ENCODE measurements at regions not wholly inside any gene's neighbourhood (a gene's known extent, or its start where the extent isn't known, plus 50 kb on each side); places are given as distances from the start of the nearest gene placed in this dataset.

- ATAC-seq (ENCODE audit: low read depth in 2 of 2): no peak
- H3K9me3 Mint-ChIP-seq: peaks cover 4 to 30% (median 14%) of the 10 kb centered on the region in 7 donors
- no peak overlapping the region for H3K4me3 Mint-ChIP-seq
Observed at GRCh38 chr14:26017270-26017669, 580.6 kb downstream of the NOVA1 start.

GRCh38 chr14:26008290-26008689 is 589.5 kb downstream of the NOVA1 start:
- Histone ChIP-seq H3K4me3 (ENCODE audit: low read depth, low read length) (no peak overlapping the region), H3K27me3 (ENCODE audit: control insufficient read depth, insufficient read depth, low read length) (no peaks in the 10 kb centered on the region), H3K27ac (ENCODE audit: insufficient read depth, low read length, poor library complexity, severe bottlenecking) (no peak overlapping the region), H3K4me1 (ENCODE audit: control insufficient read depth, insufficient read depth, low read length, poor library complexity, severe bottlenecking) (no peaks in the 10 kb centered on the region), H3K36me3 (ENCODE audit: control insufficient read depth, insufficient read depth, low read length) (no peaks in the 10 kb centered on the region), H3K9me3 (ENCODE audit: control insufficient read depth in 2 of 2, low read length in 2 of 2) (peaks cover 5 to 9% of the 10 kb centered on the region in 2 experiments)
- no peaks in the 10 kb centered on the region for H3K4me1 Mint-ChIP-seq
- peaks cover 0 to 24% (median 15%) of the 10 kb centered on the region in 7 donors for H3K9me3 Mint-ChIP-seq
- no peak for ATAC-seq (ENCODE audit: low read depth in 2 of 2)
- no peaks in the 10 kb centered on the region for H3K36me3 Mint-ChIP-seq
- no peak overlapping the region for H3K4me3 Mint-ChIP-seq
- DNase-seq: no peak
- H3K27ac Mint-ChIP-seq: no peak overlapping the region
- no peaks in the 10 kb centered on the region for H3K27me3 Mint-ChIP-seq

More at GRCh38 chr14:26017270-26017669, 580.6 kb downstream of the NOVA1 start:
- H3K4me1 ChIP-seq (ENCODE audit: control insufficient read depth, insufficient read depth, low read length, poor library complexity, severe bottlenecking): no peaks in the 10 kb centered on the region
- H3K4me3 ChIP-seq (ENCODE audit: low read depth, low read length): no peak overlapping the region
- no peaks in the 10 kb centered on the region for H3K27me3 ChIP-seq (ENCODE audit: control insufficient read depth, insufficient read depth, low read length)
- Mint-ChIP-seq H3K27ac (no peak overlapping the region), H3K36me3 (no peaks in the 10 kb centered on the region), H3K4me1 (no peaks in the 10 kb centered on the region), H3K27me3 (no peaks in the 10 kb centered on the region)
- peaks cover 0 to 7% of the 10 kb centered on the region in 2 experiments for H3K9me3 ChIP-seq (ENCODE audit: control insufficient read depth in 2 of 2, low read length in 2 of 2)
- no peaks in the 10 kb centered on the region for H3K36me3 ChIP-seq (ENCODE audit: control insufficient read depth, insufficient read depth, low read length)
- no peak for DNase-seq
- no peak overlapping the region for H3K27ac ChIP-seq (ENCODE audit: insufficient read depth, low read length, poor library complexity, severe bottlenecking)

GRCh38 chr14:26004342-26004741 is 593.5 kb downstream of the NOVA1 start:
- no peak for DNase-seq
- Histone ChIP-seq H3K27me3 (ENCODE audit: control insufficient read depth, insufficient read depth, low read length) (no peaks in the 10 kb centered on the region), H3K9me3 (ENCODE audit: control insufficient read depth in 2 of 2, low read length in 2 of 2) (peaks cover 3 to 4% of the 10 kb centered on the region in 2 experiments), H3K36me3 (ENCODE audit: control insufficient read depth, insufficient read depth, low read length) (no peaks in the 10 kb centered on the region), H3K4me3 (ENCODE audit: low read depth, low read length) (no peak overlapping the region), H3K27ac (ENCODE audit: insufficient read depth, low read length, poor library complexity, severe bottlenecking) (no peak overlapping the region), H3K4me1 (ENCODE audit: control insufficient read depth, insufficient read depth, low read length, poor library complexity, severe bottlenecking) (no peaks in the 10 kb centered on the region)
- Mint-ChIP-seq H3K4me1 (no peaks in the 10 kb centered on the region), H3K9me3 (peaks cover 0 to 14% (median 7%) of the 10 kb centered on the region in 7 donors), H3K4me3 (no peak overlapping the region), H3K36me3 (no peaks in the 10 kb centered on the region), H3K27me3 (no peaks in the 10 kb centered on the region), H3K27ac (no peak overlapping the region)
- ATAC-seq (ENCODE audit: low read depth in 2 of 2): no peak

- Histone ChIP-seq H3K4me3 (ENCODE audit: low read depth, low read length) (no peak overlapping the region), H3K27me3 (ENCODE audit: control insufficient read depth, insufficient read depth, low read length) (no peaks in the 10 kb centered on the region), H3K36me3 (ENCODE audit: control insufficient read depth, insufficient read depth, low read length) (no peaks in the 10 kb centered on the region), H3K9me3 (ENCODE audit: control insufficient read depth in 2 of 2, low read length in 2 of 2) (peaks cover 0 to 3% of the 10 kb centered on the region in 2 experiments), H3K4me1 (ENCODE audit: control insufficient read depth, insufficient read depth, low read length, poor library complexity, severe bottlenecking) (no peaks in the 10 kb centered on the region), H3K27ac (ENCODE audit: insufficient read depth, low read length, poor library complexity, severe bottlenecking) (no peak overlapping the region)
- Mint-ChIP-seq H3K27ac (no peak overlapping the region), H3K9me3 (peaks cover 6 to 38% (median 16%) of the 10 kb centered on the region in 7 donors), H3K27me3 (no peaks in the 10 kb centered on the region), H3K4me3 (no peak overlapping the region), H3K36me3 (no peaks in the 10 kb centered on the region), H3K4me1 (no peaks in the 10 kb centered on the region)
- no peak for ATAC-seq (ENCODE audit: low read depth in 2 of 2)
- DNase-seq: no peak
Observed at GRCh38 chr14:25993830-25994229, 604.0 kb downstream of the NOVA1 start.

GRCh38 chr14:25988536-25988935 is 609.3 kb downstream of the NOVA1 start:
- no peak overlapping the region for H3K4me3 Mint-ChIP-seq
- ATAC-seq (ENCODE audit: low read depth in 2 of 2): no peak
- no peak overlapping the region for H3K4me3 ChIP-seq (ENCODE audit: low read depth, low read length)
- H3K36me3 Mint-ChIP-seq: no peaks in the 10 kb centered on the region
- DNase-seq: no peak
- H3K9me3 ChIP-seq (ENCODE audit: control insufficient read depth in 2 of 2, low read length in 2 of 2): peaks cover 3 to 12% of the 10 kb centered on the region in 2 experiments
- H3K36me3 ChIP-seq (ENCODE audit: control insufficient read depth, insufficient read depth, low read length): no peaks in the 10 kb centered on the region
- H3K4me1 Mint-ChIP-seq: no peaks in the 10 kb centered on the region
- H3K27ac ChIP-seq (ENCODE audit: insufficient read depth, low read length, poor library complexity, severe bottlenecking): no peak overlapping the region
- no peaks in the 10 kb centered on the region for H3K27me3 ChIP-seq (ENCODE audit: control insufficient read depth, insufficient read depth, low read length)
- H3K9me3 Mint-ChIP-seq: peaks cover 3 to 50% (median 11%) of the 10 kb centered on the region in 7 donors
- no peaks in the 10 kb centered on the region for H3K27me3 Mint-ChIP-seq
- no peaks in the 10 kb centered on the region for H3K4me1 ChIP-seq (ENCODE audit: control insufficient read depth, insufficient read depth, low read length, poor library complexity, severe bottlenecking)
- H3K27ac Mint-ChIP-seq: no peak overlapping the region

- Histone ChIP-seq H3K27me3 (ENCODE audit: control insufficient read depth, insufficient read depth, low read length) (no peaks in the 10 kb centered on the region), H3K4me1 (ENCODE audit: control insufficient read depth, insufficient read depth, low read length, poor library complexity, severe bottlenecking) (no peaks in the 10 kb centered on the region), H3K27ac (ENCODE audit: insufficient read depth, low read length, poor library complexity, severe bottlenecking) (no peak overlapping the region), H3K36me3 (ENCODE audit: control insufficient read depth, insufficient read depth, low read length) (no peaks in the 10 kb centered on the region), H3K4me3 (ENCODE audit: low read depth, low read length) (no peak overlapping the region), H3K9me3 (ENCODE audit: control insufficient read depth in 2 of 2, low read length in 2 of 2) (peaks cover 10 to 22% of the 10 kb centered on the region in 2 experiments)
- no peaks in the 10 kb centered on the region for H3K36me3 Mint-ChIP-seq
- no peaks in the 10 kb centered on the region for H3K4me1 Mint-ChIP-seq
- H3K9me3 Mint-ChIP-seq: peaks cover 4 to 35% (median 14%) of the 10 kb centered on the region in 7 donors
- no peaks in the 10 kb centered on the region for H3K27me3 Mint-ChIP-seq
- H3K4me3 Mint-ChIP-seq: no peak overlapping the region
- ATAC-seq (ENCODE audit: low read depth in 2 of 2) (no peak), DNase-seq (no peak)
- H3K27ac Mint-ChIP-seq: no peak overlapping the region
Observed at GRCh38 chr14:25955772-25956171, 642.1 kb downstream of the NOVA1 start.

- Histone ChIP-seq H3K4me3 (ENCODE audit: low read depth, low read length) (no peak overlapping the region), H3K4me1 (ENCODE audit: control insufficient read depth, insufficient read depth, low read length, poor library complexity, severe bottlenecking) (no peaks in the 10 kb centered on the region), H3K27ac (ENCODE audit: insufficient read depth, low read length, poor library complexity, severe bottlenecking) (no peak overlapping the region), H3K9me3 (ENCODE audit: control insufficient read depth in 2 of 2, low read length in 2 of 2) (peaks cover 10 to 34% of the 10 kb centered on the region in 2 experiments), H3K27me3 (ENCODE audit: control insufficient read depth, insufficient read depth, low read length) (no peaks in the 10 kb centered on the region), H3K36me3 (ENCODE audit: control insufficient read depth, insufficient read depth, low read length) (no peaks in the 10 kb centered on the region)
- H3K9me3 Mint-ChIP-seq: peaks cover 8 to 44% (median 13%) of the 10 kb centered on the region in 7 donors
- no peaks in the 10 kb centered on the region for H3K27me3 Mint-ChIP-seq
- no peaks in the 10 kb centered on the region for H3K4me1 Mint-ChIP-seq
- ATAC-seq (ENCODE audit: low read depth in 2 of 2) (no peak), DNase-seq (no peak)
- H3K36me3 Mint-ChIP-seq: no peaks in the 10 kb centered on the region
- H3K27ac Mint-ChIP-seq: no peak overlapping the region
- no peak overlapping the region for H3K4me3 Mint-ChIP-seq
Observed at GRCh38 chr14:25953532-25954139, 644.2 kb downstream of the NOVA1 start.

GRCh38 chr14:25945746-25946145 is 652.1 kb downstream of the NOVA1 start:
- Histone ChIP-seq H3K27me3 (ENCODE audit: control insufficient read depth, insufficient read depth, low read length) (no peaks in the 10 kb centered on the region), H3K36me3 (ENCODE audit: control insufficient read depth, insufficient read depth, low read length) (no peaks in the 10 kb centered on the region), H3K4me3 (ENCODE audit: low read depth, low read length) (no peak overlapping the region), H3K27ac (ENCODE audit: insufficient read depth, low read length, poor library complexity, severe bottlenecking) (no peak overlapping the region), H3K4me1 (ENCODE audit: control insufficient read depth, insufficient read depth, low read length, poor library complexity, severe bottlenecking) (no peaks in the 10 kb centered on the region), H3K9me3 (ENCODE audit: control insufficient read depth in 2 of 2, low read length in 2 of 2) (peaks cover 0 to 12% of the 10 kb centered on the region in 2 experiments)
- Mint-ChIP-seq H3K4me1 (no peaks in the 10 kb centered on the region), H3K36me3 (no peaks in the 10 kb centered on the region), H3K27me3 (no peaks in the 10 kb centered on the region), H3K27ac (no peak overlapping the region), H3K4me3 (no peak overlapping the region), H3K9me3 (peaks cover 0 to 33% (median 10%) of the 10 kb centered on the region in 7 donors)
- no peak for DNase-seq
- ATAC-seq (ENCODE audit: low read depth in 2 of 2): no peak

Data from CD4-positive, CD25-positive, alpha-beta regulatory T cell (primary cell).